AG09309 (cell line): ENCODE measurements at regions not wholly inside any gene's neighbourhood (a gene's known extent, or its start where the extent isn't known, plus 50 kb on each side); places are given as distances from the start of the nearest gene placed in this dataset.

ENCODE experiments used
- DNase-seq: peaks from one replicate; pipeline ENCODE4 v3.0.0-alpha.2; 2010; ENCODE audit warnings: low read depth
- H3K4me3 ChIP-seq: 2 replicates; pipeline ENCODE4 v1.5.1; 2011; ENCODE audit warnings: mild to moderate bottlenecking, low read depth, low read length, moderate library complexity; ENCODE audit not compliant: control insufficient read depth
- CTCF ChIP-seq: IDR thresholded peaks from 2 replicates; pipeline ENCODE4 v1.5.1; 2011; ENCODE audit warnings: mild to moderate bottlenecking, low read depth, low read length, inconsistent platforms; ENCODE audit not compliant: insufficient read depth, control insufficient read depth; ENCODE audit errors: missing control alignments

GRCh38 chr7:46215987-46216567 lies 295.0 kb upstream of the IGFBP3 start:
- no peak for DNase-seq
- H3K4me3 ChIP-seq, result no peak overlapping the region
- no peak for TF ChIP-seq CTCF

GRCh38 chr7:46214526-46214925 lies 293.5 kb upstream of the IGFBP3 start:
- DNase-seq, result no peak
- no peak for TF ChIP-seq CTCF
- no peak overlapping the region for H3K4me3 ChIP-seq

GRCh38 chr7:46213154-46213537 lies 292.1 kb upstream of the IGFBP3 start:
- no peak for TF ChIP-seq CTCF
- no peak for DNase-seq
- no peak overlapping the region for H3K4me3 ChIP-seq

GRCh38 chr7:46212425-46213153 lies 291.5 kb upstream of the IGFBP3 start:
- DNase-seq, result no peak
- no peak overlapping the region for H3K4me3 ChIP-seq
- TF ChIP-seq CTCF, result no peak

- DNase-seq, result no peak
- TF ChIP-seq CTCF, result no peak
- no peak overlapping the region for H3K4me3 ChIP-seq
Observed at GRCh38 chr7:46210467-46210866, 289.4 kb upstream of the IGFBP3 start.

GRCh38 chr7:46209611-46210388 lies 288.7 kb upstream of the IGFBP3 start:
- DNase-seq, result no peak
- no peak for TF ChIP-seq CTCF
- no peak overlapping the region for H3K4me3 ChIP-seq
